HG03460 (cell line): ENCODE measurements at regions not wholly inside any gene's neighbourhood (a gene's known extent, or its start where the extent isn't known, plus 50 kb on each side); places are given as distances from the start of the nearest gene placed in this dataset.
"Not testable (repeated sequence)": the region's sequence is repeated elsewhere in the genome, so short reads cannot be mapped to it uniquely, and the experiment has no call there.

Source experiments
- ATAC-seq: cut with Tn5 transposase; IDR thresholded peaks from one replicate; pipeline ENCODE4 v1.9.1; 2021; ENCODE audit not compliant: unreplicated experiment

DNA sequence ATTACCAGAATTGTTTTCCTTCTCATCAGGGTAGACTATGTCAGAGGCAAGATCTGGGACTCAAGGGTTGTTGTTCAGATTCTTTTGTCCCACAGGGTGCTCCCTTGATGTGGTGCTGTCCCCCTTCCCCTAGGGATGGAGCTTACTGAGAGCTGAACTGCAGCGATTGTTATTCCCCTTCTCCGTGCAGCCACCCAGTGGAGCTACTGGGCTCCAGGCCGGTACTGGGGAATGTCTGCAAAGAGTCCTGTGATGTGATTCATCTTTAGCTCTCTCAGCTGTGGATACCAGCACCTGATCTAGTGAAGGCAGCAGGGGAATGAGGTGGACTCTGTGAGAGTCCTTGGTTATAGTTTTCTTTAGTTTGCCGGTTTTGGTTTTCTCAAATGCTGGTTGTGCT lies 247.4 kb upstream of the HAND2 start:
- no peak for ATAC-seq

DNA sequence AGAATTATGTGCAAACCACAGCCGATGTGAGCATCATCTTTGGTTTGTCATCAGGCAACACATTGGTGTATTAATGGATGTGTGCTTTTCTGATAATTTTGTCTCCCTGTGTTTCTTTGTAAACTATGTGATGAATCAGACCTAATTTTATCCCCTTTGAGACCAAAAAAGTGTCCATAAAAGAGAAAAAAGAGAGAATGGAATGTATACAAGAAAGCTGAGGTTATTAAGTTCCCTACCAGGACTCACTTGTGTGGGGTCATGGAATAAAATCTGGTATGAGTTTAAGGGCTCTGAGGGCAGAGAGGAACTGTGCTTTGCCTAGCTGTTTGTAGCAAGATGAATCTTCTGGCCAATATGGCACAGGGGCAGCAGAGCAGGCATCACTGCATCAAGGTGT lies 239.5 kb upstream of the HAND2 start:
- ATAC-seq: no peak

DNA sequence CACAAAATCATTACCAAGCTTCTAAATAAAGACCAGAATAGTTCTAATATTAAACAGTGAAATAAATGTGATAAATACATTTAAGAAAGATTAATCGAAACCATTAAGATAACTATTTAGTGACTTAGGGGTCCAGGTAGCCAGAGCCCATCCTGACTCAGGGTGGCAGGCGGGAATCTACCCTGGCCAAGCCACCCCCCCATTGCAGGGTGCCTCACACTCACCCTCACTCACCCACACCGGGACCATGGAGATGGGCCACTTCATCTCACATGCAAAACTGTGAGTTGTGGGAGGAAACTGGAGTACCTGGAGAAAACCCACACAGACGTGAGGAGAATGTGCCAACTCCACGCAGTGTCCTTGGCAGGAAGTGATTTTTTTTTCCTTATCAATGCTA lies 237.6 kb upstream of the HAND2 start:
- ATAC-seq: no peak

DNA sequence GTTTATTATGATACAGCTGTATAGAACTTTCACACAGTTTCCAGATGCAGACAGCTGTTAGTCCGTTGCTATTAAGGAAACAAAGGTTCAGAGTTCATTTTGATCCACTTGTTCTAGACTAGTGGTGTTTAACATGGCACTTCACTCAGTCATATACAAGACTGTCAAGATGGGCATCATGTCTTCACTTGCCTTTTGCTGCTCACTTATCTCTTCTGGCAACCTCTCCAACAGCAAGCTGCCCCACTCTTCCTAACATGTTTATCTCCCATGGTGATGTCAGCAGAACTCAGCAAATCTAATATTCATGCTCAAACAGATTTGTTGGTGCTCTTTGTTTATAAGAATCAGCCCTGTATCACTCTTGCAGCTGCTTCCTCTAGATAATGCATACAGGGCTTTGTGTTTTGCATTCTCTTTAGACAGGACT lies 236.2 kb upstream of the HAND2 start:
- no peak for ATAC-seq

DNA sequence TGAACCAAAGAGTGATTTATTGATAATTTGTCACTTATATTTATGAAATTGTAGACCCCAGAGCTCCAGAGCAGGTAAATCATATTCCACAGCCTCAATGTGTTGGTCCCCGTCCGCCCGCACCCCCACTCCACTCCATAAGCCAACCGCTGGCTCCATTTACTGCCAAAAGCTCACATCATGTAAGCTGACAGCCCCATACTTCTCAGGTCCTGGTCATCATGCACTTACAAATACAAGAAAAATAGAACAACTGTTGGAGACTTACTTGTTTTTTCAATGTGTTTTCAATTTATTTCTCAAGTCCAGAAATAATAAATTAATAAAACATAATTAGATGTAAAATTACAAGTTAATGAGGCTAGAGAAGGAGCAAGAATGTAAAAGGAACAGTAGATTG lies 235.7 kb upstream of the HAND2 start:
- no peak for ATAC-seq

DNA sequence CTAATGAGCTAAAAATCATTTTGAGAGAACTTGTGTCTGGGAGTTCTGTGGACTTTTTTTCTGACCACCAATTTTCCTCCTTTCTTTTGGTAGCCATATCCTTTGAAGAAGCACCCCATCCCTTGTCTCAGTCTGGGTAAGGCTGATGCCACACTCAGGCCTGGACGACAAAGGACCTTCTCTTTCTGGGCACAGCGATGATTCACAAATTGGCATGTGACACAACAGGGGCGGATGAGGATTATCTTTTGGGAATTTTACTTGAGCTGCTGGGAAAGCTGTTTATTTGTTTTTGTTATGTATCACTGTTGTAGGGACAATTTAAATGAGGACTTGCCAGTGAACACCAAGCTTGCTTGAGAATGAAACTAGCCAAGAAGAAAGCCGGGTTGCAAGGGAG lies 233.4 kb upstream of the HAND2 start:
- ATAC-seq: no peak

DNA sequence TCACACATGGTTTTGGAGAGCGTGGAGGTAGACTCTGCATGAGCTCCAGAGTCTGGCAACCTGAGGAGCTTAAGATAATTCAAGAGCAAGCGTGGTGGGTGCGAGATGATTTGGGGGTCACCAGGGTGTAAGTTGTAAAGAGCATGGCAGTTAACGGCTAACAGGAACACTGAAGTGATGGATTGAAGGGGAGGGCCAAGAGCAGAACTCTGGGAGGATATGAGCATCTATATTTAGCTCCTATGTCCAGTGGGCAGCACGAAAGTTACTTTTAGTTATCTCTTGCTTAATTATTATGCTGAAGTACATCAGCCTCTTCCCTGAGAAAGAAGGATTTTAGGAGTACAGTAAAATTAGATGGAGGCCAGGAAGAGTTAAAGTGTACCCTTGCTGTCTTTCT lies 231.9 kb upstream of the HAND2 start:
- ATAC-seq: no peak

DNA sequence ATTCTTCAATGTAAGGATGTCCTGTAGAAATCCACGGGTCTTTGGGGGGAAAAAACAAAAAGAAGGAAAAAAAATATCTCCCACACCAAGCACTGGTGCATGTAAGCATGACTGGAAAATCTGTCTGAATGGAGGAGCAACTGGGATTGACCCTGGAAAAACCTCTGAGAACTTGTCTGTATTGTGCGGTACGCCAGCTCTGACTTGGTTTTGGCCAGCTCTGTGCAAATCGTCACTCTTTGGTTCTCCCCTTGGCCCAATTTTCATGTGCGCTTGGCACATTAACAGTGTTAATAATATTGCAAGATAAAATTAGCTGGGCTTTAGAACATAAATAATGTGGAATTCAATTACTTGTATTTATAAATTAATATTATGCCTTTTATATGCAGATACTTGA lies 231.2 kb upstream of the HAND2 start:
- no peak for ATAC-seq

DNA sequence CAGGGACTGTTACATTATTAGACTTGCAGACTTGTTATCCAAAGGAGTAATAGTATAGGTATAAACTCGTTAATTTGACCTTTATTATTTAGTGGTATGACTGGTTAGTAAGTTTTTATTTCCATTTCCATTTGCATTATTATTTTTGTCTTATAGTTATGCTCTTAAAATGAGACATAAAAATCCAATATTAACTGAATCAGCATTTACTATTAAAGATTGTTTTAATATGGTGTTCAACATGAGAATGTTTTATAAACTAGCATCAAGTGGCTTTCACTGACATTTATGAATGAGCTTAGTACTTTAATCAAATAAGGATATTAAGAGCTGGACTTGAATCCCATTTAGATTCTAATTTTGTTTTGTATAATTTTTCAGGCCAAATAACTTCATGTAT lies 228.1 kb upstream of the HAND2 start:
- no peak for ATAC-seq

DNA sequence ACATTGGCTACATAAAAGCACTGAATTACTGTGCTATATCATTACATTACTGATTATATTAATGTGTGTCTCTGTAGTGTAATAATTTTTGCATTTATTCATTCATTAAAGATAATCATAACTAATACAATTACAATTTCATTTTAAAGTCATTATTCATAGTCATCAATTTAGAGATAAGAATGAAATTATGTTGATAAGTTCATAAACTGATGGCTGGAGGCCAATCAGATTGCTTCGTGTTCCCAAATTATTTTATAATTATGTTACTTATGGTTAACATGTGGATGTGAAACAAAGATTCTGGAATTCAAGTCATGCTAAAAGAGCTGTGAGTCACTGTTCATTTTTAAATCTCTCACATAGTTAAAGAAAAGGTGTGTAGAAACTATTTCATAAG lies 223.4 kb upstream of the HAND2 start:
- ATAC-seq: no peak

DNA sequence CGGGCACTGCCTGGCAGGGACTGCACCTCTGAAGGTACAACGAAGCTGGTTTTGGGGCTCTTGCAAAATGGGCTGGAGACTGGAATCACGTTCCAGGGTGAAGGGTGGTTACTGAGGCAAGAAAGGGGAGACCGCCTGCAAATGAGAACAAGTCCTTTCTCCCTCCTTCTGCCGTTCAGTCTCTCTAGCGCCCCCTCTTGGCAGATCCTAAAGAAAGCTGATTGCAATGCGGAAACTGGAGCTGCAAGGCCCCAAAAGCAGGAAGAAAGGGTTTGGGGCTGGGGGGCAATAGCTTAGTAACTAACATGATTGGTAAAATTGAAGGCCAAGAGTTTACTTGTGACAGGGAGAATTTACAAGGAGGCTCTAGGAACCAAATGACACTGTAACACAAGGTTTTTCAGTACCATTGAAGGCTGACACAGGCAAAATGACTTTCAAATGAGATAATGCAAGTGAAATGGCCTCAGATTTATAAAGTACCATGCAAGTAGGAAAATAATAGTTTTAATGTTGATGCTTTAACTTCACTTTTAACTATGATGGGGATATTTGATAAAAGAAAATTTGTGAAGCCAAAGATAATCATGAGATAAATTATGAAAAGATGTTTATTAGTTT lies 222.7 kb upstream of the HAND2 start:
- no peak for ATAC-seq

DNA sequence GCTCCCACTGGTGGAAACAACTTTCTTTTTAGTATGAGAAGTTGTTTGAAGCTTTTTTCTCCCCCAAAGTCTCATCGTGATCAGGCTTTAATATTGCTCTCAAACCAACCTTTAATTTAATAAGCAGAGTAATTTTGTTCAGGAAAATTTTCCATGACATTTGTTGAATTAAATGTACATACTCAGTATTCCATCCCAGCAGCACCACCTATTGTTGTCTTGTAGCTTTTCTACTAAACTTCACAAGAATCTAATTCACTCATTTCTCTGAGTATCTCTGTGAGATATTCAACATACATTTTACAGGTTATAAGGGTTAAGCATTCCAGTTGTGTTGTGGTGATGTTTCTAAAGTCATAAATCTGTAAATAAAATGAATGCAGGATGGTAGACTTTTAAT lies 218.3 kb upstream of the HAND2 start:
- ATAC-seq: no peak

DNA sequence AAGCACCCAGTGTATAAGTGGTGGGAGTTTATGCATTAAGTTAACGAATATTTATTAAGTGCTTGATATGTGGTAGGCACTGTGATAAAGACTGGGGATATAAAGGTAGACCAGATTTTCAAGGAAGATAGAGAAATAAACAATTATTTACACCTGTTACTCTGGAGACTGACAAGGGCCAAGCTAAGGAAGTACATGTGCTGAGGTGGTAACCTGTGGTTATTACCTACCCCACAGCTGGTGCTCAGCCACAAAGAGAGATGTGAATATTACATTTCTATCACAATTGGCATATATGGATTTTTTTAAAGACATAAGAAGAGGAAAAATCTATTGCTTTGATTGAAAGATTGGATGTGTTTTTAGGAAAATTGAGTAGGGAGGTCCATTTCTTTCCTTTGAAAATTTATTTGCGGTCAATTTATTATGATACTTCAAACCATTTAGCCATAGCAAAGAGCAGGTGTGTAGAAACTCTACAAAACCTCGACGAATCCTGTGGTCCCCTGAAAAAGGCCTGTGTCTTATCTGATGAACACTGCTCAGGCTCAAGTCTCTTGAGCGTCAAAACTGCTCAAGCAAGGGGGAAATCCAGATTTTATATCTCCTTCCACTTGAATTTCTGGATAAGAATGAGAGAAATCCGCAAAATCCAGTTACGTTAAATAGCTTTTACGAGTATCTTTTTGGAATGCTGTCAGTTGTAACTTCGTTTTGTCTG lies 217.7 kb upstream of the HAND2 start:
- ATAC-seq: no peak

DNA sequence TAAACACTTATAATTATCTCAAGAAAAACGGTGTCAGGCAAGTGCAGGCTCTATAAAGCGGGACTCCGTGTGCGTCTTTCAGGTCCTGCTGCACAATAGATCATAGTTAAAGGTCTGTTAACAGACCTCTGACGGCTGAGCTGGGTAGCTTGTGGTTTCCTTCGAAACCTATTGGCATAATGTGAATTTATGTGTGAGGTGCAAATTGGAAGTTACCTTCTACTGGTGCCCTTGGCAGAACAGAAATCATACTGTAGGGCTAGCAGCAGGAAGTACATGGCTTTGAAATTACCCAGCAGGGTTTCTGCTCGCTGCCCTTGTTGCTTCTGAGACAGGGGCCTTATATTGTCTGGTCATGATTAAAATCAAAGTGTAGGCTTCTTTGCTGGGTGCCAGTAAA lies 216.4 kb upstream of the HAND2 start:
- ATAC-seq: no peak

DNA sequence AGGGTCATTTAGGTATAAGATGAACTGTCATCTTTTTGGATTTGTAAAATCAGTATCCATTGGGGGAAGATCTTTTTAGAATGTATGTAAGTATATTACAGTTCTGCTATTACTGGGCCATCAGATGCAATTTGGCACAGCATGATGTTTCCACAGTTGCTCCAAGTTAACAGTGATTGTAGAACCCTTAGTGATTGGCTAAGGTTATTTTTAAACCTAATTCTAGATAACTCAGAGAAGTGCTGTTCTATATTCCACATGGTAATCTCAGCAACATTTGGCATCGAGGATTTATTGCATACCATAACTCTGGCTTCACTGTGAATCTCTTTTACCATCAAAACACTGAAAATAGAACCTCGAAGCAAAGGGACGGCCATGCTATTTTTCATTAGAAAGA lies 215.7 kb upstream of the HAND2 start:
- no peak for ATAC-seq

DNA sequence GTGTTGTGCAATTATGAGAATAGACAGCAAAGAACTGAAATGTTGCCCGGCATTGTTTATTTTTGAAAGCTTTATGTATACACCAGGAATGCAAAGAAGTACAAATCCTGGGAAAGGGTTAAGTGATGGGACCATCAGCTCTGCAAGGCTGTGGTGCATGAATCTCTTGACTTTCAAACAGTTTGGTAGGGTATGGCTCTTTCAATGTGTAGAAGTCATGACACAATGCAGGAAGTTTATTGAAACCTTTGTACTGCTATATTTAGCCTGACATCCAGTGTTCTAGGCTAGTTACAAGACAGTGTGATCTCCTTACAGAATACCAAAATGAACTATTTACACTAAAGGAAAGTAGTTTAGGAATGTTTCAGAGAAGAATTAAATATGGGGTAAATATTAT lies 206.8 kb upstream of the HAND2 start:
- no peak for ATAC-seq

DNA sequence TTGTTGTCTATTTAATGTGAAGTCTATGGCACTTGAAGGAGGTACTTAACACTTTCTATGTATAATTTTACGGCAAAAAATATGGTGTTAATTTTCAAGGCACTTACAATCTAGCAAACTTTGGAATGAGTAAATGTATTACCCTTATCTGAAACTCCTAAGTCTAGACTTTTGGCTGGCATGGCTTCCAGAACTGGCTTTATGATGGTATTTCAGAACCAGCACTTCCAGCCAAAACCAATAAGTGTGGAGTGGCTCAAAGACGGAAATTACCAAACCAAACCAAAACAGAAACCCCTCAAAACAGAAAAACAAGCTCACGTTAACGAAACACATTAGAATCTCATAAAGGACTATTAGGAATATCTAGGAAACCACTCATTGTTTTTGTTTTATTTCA lies 205.6 kb upstream of the HAND2 start:
- no peak for ATAC-seq

DNA sequence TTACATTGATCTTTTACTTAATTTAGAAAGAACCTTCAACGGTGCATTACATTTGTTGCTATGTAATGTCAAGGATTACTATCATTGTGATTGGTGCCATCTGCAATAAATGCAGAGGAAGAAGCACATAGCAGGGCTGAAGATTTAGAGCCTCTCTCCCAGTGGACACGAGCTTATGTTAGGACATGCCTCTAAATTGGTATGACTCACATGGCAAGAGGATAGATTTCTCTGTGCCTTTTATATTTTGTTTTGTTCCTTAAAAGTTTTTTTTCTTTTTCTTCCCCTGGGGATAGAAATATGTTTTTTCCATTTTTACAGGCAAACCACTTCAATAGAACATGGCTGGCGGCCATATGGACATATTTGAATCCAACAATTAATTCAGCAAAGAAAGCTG lies 205.0 kb upstream of the HAND2 start:
- no peak for ATAC-seq

DNA sequence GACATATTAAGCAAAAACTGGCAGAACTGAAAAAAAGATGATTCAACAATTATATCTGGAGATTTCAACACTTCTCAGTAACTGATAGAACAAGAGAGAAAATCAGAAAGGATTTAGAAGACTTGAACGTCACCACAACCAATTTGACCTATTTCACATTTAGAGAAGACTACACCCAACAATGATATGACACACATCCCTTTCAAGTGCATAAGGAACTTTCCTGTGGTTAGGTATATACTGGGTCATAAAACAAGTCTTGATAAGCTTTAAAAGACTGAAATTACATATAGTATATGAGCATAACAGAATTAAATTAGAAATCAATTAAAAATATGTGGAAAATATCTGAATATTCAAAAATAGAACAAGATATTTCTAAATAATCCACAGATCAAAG lies 201.2 kb upstream of the HAND2 start:
- no peak for ATAC-seq

DNA sequence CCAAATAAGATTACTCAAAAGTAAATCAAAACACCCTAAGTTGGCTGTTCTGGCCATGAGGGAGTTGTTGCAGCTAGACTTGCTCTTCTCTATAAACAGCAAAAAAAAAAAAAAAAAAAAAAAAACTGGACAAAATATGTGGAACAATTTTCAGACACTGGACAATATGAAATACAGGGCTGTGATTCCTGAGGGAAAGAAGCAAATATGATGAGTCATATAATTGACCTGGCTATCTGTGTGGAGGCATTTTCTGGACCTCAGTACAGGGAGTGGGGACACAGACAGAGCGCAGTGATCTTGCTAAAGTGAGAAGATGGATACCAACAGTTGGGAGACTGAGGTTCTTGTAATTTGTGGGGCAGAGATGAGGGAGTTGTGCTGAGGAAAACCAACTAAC lies 192.0 kb upstream of the HAND2 start:
- ATAC-seq: no peak

DNA sequence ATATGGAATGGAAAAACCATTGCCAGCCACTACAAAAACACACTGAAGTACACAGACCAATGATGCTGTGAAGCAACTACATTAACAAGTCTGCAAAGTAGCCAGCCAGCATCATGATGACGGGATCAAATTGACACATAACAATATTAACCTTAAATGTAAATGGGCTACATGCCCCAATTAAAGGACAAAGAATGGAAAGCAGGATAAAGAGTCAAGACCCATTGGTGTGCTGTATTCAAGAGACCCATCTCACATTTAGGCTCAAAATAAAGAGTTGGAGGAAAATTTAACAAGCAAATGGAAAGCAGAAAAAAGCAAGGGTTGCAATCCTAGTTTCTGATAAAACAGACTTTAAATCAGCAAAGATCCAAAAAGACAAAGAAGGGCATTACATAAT lies 188.5 kb upstream of the HAND2 start:
- not testable (repeated sequence) for ATAC-seq

DNA sequence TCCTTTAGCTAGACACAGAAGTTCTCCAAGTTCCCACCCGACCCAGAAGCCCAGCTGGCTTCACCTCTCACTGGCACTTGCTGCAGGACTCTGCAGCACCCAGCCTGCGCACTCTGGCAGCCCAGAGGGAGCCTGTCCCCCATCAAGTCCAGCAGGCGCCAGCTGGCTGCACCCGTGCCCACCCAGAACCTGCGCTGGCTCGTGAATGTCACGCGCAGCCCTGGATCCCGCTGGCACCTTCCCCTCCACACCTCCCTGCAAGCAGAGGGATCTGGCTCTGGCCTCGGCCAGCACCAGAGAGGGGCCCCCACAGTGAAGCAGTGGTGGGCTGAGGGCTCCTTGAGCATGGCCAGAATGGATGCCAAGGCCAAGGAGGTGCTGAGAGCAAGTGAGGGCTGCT lies 187.6 kb upstream of the HAND2 start:
- no peak for ATAC-seq

DNA sequence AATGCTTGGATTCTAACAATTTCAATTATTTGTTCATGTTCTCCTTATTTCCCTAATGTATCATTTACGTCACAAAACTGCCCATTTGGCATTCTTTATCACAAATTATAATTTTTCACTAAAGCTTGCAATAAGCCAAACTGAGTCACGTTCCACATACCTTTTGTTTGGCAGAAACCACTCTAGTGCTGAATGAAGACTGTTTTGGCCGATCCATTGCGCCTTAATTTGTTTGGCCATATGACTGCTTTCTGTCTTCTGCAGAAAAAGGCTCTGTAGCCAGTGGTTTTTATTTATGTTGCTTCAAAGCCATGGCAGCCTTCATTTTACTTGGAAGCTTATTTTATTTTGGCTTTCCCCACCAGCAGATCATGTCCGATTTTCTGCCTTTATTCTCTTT lies 184.4 kb upstream of the HAND2 start:
- ATAC-seq: no peak
